AG04450 (cell line): ENCODE measurements at regions not wholly inside any gene's neighbourhood (a gene's known extent, or its start where the extent isn't known, plus 50 kb on each side); places are given as distances from the start of the nearest gene placed in this dataset.

ENCODE experiments used
- CTCF ChIA-PET: fragments of 300-600, 350-600 bp; formaldehyde crosslinking; extraction: SDS; loops from one replicate; lab custom pipeline; 2022; ENCODE audit warnings: antibody characterized with exemption, inconsistent platforms; lab: Charles Lee
- POLR2A ChIA-PET: fragments of 350-600 bp; formaldehyde crosslinking; extraction: SDS; loops from one replicate; lab custom pipeline; 2021; ENCODE audit warnings: antibody characterized with exemption, inconsistent platforms; lab: Yijun Ruan, JAX
- DNase-seq: peaks from one replicate; pipeline ENCODE4 v3.0.0-alpha.2; 2011; ENCODE audit warnings: low read depth, low spot score
- H3K27ac ChIP-seq: one replicate; pipeline ENCODE4 v1.5.1; 2012; ENCODE audit warnings: low read depth, low read length, control low read depth
- H3K27me3 ChIP-seq: one replicate; pipeline ENCODE4 v1.6.0; 2012; ENCODE audit warnings: low read length; ENCODE audit not compliant: control insufficient read depth, insufficient read depth
- H3K4me3 ChIP-seq: 2 replicates; pipeline ENCODE4 v1.5.1; 2011; ENCODE audit warnings: mild to moderate bottlenecking, low read depth, low read length, control low read depth
- H3K9me3 ChIP-seq: 2 replicates; pipeline ENCODE4 v1.5.1; 2012; ENCODE audit warnings: low read length; ENCODE audit not compliant: control insufficient read depth, insufficient read depth
- TF ChIP-seq, protein P1 (sequence below): IDR thresholded peaks from 2 replicates; pipeline ENCODE4 v1.5.1; 2011; ENCODE audit warnings: low read depth, low read length, control low read depth, inconsistent platforms

DNA sequence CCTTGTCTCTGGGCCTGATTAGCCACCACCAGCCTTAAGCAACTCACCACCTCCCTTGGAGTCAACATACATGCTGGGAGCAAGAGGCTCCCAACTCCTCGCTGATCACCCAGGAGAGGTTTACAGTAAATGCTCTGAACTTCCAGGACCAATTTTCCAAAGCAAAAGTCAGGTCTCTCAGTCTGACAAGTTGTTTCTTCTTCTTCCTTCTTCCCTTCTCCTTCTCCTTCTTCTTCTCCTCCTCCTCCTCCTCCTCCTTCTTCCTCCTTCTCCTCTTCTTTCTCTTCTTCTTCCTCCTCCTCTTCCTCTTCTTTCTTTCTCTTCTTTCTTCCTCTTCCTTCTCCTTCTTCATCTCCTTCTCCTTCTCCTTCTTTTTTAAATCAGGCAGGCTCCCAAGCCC lies 148.2 kb downstream of the NECTIN1 start:
- H3K27ac ChIP-seq = no peak overlapping the region
- TF ChIP-seq, protein P1, sequence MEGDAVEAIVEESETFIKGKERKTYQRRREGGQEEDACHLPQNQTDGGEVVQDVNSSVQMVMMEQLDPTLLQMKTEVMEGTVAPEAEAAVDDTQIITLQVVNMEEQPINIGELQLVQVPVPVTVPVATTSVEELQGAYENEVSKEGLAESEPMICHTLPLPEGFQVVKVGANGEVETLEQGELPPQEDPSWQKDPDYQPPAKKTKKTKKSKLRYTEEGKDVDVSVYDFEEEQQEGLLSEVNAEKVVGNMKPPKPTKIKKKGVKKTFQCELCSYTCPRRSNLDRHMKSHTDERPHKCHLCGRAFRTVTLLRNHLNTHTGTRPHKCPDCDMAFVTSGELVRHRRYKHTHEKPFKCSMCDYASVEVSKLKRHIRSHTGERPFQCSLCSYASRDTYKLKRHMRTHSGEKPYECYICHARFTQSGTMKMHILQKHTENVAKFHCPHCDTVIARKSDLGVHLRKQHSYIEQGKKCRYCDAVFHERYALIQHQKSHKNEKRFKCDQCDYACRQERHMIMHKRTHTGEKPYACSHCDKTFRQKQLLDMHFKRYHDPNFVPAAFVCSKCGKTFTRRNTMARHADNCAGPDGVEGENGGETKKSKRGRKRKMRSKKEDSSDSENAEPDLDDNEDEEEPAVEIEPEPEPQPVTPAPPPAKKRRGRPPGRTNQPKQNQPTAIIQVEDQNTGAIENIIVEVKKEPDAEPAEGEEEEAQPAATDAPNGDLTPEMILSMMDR = no peak
- H3K9me3 ChIP-seq = peaks cover 8% of the 10 kb centered on the region
- ChIA-PET CTCF (no interaction called here), POLR2A (no interaction called here)
- peaks cover 29% of the 10 kb centered on the region for H3K27me3 ChIP-seq
- no peak overlapping the region for H3K4me3 ChIP-seq
- DNase-seq = no peak

DNA sequence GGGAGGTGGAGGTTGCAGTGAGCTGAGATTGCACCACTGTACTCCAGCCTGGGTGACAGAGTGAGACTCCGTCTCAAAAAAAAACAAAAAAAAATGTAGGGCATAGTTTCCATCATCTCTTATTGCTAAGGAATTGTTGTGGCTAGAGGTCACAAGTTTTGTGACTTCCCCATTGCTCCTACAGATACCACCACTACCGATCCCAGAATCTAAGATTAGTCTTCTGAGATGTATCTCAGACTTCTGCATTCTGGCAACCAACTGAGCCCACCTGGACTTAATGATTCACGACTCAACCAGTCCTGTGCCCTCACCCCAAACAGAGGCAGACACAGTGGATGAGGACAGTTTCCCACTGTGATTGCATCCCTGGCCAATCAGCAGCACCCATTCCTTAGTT lies 148.9 kb downstream of the NECTIN1 start:
- Histone ChIP-seq H3K4me3 (no peak overlapping the region), H3K9me3 (peaks cover 8% of the 10 kb centered on the region), H3K27me3 (peaks cover 27% of the 10 kb centered on the region), H3K27ac (no peak overlapping the region)
- CTCF ChIA-PET = no interaction called here
- TF ChIP-seq, protein P1 = no peak
- DNase-seq = no peak
- POLR2A ChIA-PET = no interaction called here

DNA sequence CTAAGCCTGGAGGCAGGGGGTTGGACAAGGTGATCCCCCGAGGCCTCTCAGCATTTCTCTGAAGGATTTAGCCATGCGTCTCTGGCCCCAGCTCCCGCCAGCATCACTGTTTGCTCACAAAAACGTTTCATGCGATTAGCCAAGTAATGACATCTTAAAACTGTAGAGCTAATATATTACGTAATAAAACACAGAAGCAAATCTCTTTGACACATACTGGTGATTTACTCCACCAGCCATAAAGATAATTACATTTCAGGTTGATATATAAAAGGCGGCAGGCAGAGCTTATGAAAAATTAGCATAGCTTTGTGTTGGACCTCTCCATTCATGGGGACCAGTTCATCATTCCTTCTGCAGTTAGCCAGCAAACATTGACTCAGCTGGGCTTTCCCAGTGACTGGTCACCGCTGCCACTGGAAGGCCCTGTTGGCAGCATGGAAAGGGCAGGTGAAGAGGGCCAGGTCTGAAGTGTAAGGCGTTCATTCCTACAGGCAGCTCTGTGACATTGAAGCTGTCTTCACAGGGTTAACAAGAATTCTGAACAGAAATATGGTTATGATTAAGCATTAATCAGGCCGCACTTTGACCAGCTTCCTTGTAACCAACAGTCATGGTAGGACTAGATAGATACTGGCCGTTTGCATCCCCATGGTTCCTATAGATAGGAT lies 150.3 kb downstream of the NECTIN1 start:
- ChIA-PET POLR2A (no interaction called here), CTCF (interaction anchor here (1.1 kb wide), 2 partner anchors 44 to 151 kb away, joined by 3 to 4 read pairs; partner anchors contain the start of gene NECTIN1)
- Histone ChIP-seq H3K27me3 (peaks cover 26% of the 10 kb centered on the region), H3K4me3 (no peak overlapping the region), H3K27ac (no peak overlapping the region), H3K9me3 (peaks cover 8% of the 10 kb centered on the region; the same call in 1 of the 2 replicates)
- DNase-seq = no peak
- TF ChIP-seq, protein P1 = no peak

DNA sequence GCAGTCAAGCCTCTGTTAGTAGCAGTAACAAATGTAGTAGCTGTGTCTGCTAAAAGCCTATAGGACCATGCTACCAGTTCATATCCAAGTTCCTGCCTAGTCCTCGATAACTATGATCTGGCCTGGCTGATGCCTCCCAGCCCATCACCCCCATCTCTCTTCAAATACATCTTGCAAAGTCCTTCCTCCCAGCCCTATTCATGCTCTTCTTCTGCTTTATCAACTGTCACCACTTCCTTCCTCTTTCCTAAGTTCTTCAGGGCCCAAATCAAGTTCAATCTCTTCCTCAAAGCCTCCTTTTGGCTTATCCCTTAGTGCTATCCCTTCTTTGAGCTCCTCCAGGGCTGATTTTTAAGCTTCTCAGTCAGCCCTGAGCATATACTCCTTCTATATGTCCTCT lies 150.9 kb upstream of the THY1 start:
- POLR2A ChIA-PET = no interaction called here
- Histone ChIP-seq H3K9me3 (no peaks in the 10 kb centered on the region), H3K27me3 (peaks cover 12% of the 10 kb centered on the region), H3K4me3 (no peak overlapping the region), H3K27ac (no peak overlapping the region)
- TF ChIP-seq, protein P1 = no peak
- DNase-seq = no peak
- CTCF ChIA-PET = interaction anchor here (0.8 to 1.5 kb wide), 3 partner anchors 40 to 595 kb away, joined by 3 read pairs; no protein-coding TSS in a partner anchor
